ENCODE measurements at regions not wholly inside any gene's neighbourhood (a gene's known extent, or its start where the extent isn't known, plus 50 kb on each side); places are given as distances from the start of the nearest gene placed in this dataset.
"Not testable (repeated sequence)": the region's sequence is repeated elsewhere in the genome, so short reads cannot be mapped to it uniquely, and the experiment has no call there.

DNA sequence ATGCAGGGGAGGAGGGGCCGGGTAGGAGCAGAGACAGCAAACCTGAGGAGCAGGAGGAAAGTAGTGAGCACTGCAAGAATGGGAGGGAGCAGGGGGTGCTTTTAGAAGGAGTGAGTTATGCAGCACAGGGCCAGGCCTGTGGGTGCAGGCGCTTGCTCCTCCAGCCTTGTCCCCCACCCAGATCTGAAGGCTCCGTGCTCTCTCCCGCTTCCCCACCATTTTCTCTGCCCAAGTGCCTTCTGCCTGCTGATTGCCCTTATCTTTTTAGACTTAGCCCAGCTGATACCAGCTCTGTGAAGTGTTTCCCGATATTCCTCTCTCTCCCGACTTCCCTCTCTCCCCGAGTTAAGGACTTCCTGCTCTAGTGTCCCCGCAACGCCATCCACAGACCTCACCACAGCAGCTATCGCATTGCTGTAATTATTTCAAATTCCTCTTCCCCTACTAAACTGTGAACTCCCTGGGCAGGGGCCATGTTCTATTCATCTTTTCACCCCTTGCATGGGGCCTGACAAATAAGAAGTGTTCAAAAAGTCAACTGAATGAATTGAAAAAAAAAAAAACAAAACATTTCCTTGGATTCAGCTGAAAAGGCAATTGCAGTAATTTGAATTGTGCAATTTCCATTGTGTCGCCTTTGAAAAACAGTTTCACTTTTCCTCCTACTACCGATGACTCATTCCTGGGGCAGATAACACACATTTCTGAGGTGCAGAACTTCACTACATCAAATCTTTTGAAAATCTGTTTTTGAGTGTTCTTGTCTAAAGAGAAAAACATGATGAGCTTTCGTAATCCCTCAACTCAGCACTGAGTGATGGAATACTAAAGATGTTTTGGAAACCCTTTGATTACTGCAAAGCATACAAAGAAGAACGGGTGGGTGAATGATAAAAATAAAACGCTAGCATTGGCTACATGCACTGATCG lies 69.7 kb upstream of the BMAL1 start:
- ATAC-seq (peak; percentile 77), DNase-seq (ENCODE audit: low spot score) (no peak)
- intact Hi-C loops (cut with DNase I), result no loop called here

DNA sequence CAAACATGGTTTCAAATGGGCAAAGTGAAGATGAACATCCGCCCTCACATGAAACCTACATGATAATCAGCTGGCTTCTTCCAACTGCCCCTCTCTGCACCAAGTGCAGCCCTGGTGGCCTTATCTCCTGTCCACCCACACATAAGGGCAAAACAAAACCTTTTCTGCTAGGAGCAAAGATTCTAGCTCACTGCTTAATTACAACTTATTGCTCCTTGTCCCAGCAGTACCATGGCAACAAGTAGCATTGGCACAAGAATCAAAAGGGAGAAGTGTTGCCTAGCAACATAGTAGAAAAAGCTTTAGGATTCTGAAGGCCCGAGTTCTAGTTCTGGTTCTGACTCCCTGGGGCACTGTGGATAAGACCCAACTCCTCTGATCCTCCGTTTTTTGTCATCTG lies 68.7 kb upstream of the BMAL1 start:
- intact Hi-C loops (cut with DNase I), result no loop called here
- peak; percentile 19 for ATAC-seq
- no peak for DNase-seq (ENCODE audit: low spot score)

DNA sequence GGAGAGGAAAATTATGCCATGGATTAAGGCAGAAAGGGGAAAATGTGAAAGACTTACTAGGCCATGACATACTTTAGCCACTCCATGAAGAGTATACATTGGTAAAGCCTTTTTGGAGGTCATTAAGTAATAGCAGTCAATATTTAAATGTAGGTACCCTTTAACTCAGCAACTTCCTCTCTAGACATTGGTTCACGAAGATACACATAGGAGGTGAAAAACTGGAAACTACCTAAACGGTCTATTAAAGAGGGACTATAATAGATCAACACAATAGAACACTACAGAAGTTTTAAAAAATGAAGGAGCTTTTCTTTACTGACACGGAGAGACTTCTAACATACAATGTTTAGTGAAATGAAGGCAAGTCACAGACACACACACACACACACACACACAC lies 68.2 kb upstream of the BMAL1 start:
- DNase-seq (ENCODE audit: low spot score) (no peak), ATAC-seq (no peak)
- intact Hi-C loops (cut with DNase I), result no loop called here

DNA sequence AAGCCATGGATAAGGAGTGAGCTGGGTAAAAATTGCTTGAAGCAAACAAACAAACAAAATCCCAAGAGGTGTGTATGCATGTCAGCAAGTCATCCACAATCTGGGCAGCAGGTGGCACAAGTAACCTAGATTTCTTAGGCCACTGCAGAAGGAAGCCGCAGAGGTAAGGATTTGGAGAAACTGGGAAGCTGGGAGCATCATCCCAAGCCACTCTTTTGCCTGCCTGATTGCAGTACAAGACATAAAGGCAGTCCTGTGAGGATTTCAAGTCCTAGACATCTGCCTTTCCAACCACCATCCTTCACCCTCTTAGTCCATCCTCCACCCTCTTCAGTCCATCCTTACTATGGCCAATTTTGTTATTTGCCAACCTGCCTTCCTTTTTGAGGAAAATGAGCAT lies 67.2 kb upstream of the BMAL1 start:
- intact Hi-C loops (cut with DNase I), result no loop called here
- DNase-seq (ENCODE audit: low spot score), result peak; percentile 68
- ATAC-seq, result peak; percentile 69

DNA sequence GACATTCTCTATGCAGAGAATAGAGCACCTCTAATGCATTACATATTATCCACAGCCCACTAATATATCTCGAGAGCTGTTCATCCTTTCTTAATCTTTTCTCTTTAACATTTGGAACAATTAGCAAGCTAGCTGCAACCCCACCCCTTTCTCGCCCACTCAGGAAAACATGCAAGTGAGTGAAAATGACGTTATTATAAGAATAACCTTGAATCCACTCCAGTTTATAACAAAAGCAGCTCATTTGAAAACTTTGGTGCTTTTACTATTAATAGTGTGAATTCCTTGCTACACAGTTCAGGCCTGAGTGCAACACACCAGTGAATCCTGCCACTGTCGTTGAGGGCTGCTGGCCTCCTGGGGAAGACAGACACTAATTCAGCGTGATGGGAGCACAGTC lies 63.3 kb upstream of the BMAL1 start:
- intact Hi-C loops (cut with DNase I), result no loop called here
- ATAC-seq (no peak), DNase-seq (ENCODE audit: low spot score) (no peak)

DNA sequence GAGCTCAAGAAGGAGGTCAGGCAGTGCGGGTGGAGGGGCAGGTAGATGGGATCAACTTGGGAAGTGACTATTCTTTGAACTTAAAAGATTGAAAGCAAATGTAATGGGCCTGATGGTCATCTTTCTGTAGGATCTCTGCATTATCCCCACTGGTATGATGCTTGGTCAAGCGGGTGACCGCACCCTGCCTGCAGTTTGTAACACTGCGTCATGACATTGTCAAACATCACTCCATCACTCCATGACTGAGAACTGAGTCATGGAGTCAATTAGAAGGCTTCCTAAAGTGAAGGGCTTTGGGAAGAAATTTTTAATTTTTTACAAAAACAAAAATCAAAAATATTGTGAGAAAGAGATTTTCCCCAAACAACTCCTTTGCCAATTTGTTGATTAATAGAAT lies 62.4 kb upstream of the BMAL1 start:
- intact Hi-C loops (cut with DNase I), result no loop called here
- DNase-seq (ENCODE audit: low spot score) (no peak), ATAC-seq (no peak)

DNA sequence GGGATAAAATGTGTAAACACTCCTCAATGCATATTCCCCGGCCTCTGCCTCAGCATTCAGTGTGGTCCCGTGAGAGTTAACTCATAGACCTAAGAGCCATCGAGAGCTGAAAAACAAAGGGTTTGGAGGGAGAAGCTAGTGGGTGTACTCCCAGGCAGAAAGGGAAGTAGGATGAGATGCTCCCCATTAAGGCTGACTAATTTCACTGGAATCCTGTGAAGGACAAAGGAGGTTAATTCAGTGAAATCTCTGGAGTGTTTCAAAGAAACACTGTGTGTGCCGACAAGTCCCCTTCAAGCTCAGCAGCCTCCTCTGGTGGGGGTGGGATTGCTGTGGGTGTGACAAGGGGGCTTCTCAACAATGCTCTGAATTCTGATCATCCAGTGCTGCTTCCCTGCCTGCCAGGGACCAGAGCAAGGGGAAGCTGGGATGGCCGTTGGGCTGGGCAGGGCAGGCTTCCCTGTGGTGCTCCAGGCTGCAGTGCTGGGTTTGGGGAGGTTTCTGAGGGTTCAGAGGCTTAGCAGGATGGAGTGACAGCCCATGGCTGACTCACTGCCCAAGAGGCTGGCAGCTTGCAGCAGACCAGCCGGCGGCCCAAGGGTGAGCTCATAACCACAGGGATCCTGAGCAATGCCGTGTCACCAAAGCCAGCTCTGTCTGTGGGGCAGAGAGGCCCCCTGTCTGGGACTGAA lies 61.4 kb upstream of the BMAL1 start:
- no peak for DNase-seq (ENCODE audit: low spot score)
- intact Hi-C loops (cut with DNase I), result no loop called here
- peak; percentile 49 for ATAC-seq

DNA sequence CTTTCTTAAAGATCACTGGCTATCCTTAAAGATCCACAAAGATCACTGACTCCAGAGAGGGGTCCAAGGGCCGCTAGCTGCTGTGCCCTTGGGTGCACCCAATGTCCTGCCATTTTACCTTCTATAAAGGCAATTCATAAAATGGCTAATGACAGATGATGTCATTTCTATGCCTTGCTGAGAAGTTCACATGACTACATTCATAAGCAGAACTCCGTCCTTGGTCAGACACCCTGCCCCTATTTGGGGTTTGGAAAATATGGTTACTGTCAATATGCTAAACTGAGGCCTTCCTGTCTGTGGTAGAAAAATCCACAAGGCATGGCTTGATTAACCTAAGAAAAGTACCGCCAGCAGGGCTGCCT lies 60.9 kb upstream of the BMAL1 start:
- ATAC-seq, result no peak
- no peak for DNase-seq (ENCODE audit: low spot score)
- intact Hi-C loops (cut with DNase I), result no loop called here

DNA sequence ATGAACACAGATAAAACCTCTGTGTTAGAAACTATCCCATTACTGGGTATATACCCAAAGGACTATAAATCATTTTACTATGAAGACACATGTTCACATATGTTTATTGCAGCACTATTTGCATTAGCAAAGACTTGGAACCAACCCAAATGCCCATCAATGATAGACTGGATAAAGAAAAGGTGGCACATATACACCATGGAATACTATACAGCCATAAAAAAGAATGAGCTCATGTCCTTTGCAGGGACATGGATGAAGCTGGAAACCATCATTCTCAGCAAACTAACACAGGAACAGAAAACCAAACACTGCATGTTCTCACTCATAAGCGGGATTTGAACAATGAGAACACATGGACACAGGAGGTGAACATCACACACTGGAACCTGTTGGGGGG lies 58.9 kb upstream of the BMAL1 start:
- ATAC-seq; DNase-seq (ENCODE audit: low spot score); intact Hi-C loops (cut with DNase I): not testable (repeated sequence)

DNA sequence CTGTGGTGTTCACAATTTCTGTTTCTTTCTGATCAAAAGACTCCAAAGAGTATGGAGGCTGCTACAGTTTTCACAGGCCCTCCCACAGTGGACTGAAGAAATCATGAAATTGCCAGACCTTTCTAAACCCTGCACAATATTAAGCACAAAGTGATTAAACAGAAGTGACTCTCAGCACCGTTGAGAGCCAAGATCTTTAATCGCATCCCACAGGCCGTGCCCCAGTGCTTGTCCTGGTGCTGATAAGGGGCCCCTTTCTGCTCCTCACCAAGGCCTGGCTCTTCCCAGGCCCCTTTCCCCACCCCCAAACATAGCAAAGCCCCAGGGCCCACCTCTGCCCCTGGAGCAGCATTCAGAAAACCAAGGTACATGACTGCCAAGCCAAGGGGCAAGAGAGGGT lies 57.4 kb upstream of the BMAL1 start:
- no peak for DNase-seq (ENCODE audit: low spot score)
- ATAC-seq, result no peak
- intact Hi-C loops (cut with DNase I), result no loop called here

DNA sequence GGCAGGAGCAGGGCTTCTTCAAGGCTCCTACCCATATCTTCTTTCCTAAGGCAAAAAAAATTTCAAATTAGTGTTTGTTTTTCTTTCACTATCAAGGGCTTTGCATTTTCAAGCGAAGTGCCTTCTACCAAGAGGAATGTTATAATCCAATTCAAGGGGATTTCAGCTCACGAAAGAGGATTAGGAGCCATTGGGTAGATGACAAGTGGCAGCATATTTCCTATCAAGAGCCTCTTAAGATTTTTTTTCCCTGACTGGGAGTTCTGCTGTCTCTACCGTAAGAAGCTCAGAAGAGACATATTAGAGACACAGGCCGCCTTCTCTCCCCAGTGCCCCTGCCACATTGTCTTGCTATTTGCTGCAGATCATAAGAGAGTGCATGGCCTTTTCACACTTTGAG lies 55.9 kb upstream of the BMAL1 start:
- DNase-seq (ENCODE audit: low spot score), result no peak
- ATAC-seq, result no peak
- intact Hi-C loops (cut with DNase I), result no loop called here

DNA sequence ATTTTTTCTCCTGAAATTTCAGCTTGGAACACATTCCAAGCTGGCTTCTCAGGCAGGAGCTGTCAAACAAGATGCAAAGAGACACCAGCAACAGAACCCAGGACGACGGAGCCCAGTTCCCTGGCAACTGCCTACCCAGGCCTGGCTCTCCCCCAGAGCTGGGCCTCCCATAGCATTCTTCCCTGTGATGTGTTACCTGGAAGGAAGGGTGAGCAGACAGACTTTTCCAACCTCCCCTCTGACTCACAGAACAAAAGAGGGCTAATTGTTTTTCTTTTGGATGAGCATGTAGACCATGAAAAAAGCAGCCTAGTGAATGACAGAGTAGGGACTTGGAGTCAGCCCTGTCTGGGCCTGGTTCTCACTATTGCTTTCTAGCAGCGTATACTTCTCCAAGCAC lies 55.3 kb upstream of the BMAL1 start:
- ATAC-seq, result no peak
- intact Hi-C loops (cut with DNase I), result no loop called here
- no peak for DNase-seq (ENCODE audit: low spot score)

DNA sequence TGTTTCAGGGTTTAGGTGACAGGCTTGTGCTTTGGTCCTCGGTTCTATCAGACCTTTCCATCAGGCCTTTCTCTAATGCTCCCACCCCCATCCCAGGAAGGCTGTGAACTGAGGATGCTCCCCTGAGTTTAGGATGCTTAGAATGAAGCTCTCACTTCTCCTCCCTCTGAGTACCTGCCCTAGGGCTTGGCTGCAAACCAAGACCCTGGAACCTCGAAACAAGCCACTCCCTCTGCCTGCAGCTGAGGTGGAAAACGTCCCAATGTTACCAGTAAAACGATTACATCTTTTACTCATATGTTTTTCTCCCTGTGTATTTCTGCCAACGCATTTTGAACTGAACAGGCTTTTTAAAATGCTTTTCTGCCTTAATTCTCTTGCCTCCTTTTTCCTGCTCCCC lies 54.5 kb upstream of the BMAL1 start:
- no peak for DNase-seq (ENCODE audit: low spot score)
- intact Hi-C loops (cut with DNase I), result no loop called here
- ATAC-seq, result no peak

DNA sequence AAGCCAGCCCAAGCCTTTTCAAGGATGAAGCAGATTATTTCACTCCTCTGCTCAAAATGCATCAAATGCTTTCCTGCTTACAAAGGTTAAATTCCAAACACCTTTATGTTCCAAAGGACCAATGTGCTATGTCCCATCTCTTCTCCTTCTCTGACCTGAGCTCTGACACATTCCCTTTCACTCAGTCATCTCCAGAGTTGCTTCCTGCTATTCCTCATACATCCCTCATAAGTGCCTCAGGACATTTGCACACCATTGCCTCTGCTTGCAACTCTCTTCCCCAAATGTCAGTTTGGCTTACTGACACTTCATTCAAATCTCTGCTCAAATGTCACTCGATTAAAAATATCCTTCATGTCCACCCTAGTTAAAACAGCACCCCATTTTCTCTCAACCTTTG lies 53.3 kb upstream of the BMAL1 start:
- intact Hi-C loops (cut with DNase I), result no loop called here
- DNase-seq (ENCODE audit: low spot score), result no peak
- no peak for ATAC-seq

DNA sequence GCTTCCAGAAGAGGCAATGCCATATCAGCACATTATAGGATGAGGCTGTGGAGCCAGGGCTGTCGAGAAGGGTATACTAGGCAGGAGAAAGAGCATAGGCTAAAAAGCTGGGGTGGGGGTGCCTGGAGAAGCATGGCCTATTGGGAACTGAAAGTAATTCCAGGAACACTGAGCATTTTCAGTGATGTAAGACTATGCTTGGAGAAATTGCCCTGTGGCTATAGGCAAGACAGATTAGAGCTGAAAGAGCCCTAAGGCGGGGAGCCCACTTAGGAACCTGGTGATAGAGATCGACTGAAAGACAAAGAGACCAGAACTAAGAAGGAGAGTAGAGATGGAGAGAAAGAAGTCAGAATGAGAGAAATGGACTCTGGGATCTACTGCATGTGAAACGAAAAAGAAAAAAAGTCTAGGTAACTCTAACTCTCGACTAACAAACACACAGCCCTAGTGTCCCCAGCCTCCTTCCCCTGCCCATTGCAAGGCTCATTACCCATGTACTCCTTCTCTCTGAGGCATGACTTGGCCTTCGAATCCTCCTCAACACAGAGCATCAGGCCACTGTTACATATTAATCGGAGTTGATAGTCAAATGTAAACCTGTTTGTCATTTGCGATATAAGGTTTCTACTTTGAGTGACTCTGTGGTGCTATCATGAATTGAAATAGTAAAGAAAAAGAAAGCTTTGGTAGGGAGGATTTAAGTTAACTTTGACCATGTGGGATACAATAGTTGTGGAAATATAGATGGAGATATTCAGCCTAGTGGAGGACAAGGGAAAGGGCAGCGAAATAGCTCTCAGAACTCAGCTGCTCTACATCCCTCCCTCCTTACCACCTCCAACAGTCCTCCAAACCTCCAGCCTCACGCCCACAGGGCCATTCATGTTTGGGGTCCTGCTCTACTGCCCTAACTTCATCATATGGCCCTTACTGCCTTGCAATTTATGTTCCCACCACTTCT lies 52.3 kb upstream of the BMAL1 start:
- intact Hi-C loops (cut with DNase I), result no loop called here
- DNase-seq (ENCODE audit: low spot score) (no peak), ATAC-seq (no peak)

DNA sequence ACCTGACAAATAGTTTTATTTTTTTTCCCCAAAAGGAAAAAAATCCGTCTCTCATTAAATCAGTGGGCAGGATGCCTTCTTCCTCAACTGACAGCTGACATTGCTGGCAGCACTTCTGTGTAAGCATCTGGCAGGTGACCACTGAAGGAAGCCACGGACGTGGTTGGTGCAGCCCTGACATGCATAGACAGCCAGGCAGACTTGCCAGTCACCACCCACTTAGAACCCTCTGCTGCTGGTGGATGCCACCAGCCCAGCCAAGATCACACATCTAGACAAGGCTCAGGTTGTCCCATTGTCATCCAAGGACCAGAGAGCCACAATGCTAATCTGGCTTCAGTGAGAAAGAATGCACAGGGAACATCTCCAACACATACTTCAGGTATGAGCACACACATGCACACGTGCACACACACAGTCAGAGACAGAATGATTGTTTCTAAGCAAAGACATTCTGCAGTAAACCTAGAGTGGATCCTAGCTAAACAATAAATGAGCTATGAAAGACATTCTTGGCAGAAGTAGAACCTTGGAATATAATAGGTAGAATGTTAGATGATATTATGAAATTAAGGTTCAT lies 49.8 kb upstream of the BMAL1 start:
- ATAC-seq (no peak), DNase-seq (ENCODE audit: low spot score) (no peak)
- intact Hi-C loops (cut with DNase I), result no loop called here
